ENCODE measurements at regions not wholly inside any gene's neighbourhood (a gene's known extent, or its start where the extent isn't known, plus 50 kb on each side); places are given as distances from the start of the nearest gene placed in this dataset.

DNA sequence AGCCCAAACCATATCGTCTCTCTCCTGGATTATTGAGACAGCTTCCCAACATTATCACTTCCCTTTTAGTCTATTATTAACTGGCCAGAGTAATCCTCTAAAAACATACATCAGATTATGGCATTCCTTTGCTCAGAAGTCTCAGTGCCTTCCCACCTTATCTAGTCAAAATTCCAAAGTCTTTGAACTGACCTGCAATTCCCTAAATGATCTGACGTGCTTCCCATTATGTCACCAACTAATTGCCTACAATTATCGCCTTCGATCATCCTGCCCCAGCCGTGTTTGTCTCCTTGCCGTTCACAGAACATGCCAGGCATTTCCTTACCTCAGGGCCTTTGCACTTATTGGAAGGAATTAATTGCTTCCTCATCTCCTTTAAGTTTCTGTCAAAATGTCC lies 332.4 kb downstream of the IRS1 start:
- H3K27ac ChIP-seq (ENCODE audit: low read depth) = no peak overlapping the region
- H3K27ac Mint-ChIP-seq = no peak overlapping the region
- no peaks in the 10 kb centered on the region for H3K4me1 Mint-ChIP-seq

More for the DNA sequence above, 332.4 kb downstream of the IRS1 start:
- ATAC-seq (no peak), DNase-seq (ENCODE audit: low spot score) (no peak)
- no peaks in the 10 kb centered on the region for H3K27me3 Mint-ChIP-seq (ENCODE audit: insufficient read depth, low read depth, poor library complexity)
- no peak overlapping the region for H3K4me3 ChIP-seq
- H3F3A ChIP-seq (replicated peaks; ENCODE audit: low read depth) = no peaks in the 10 kb centered on the region
- H3K27me3 ChIP-seq (ENCODE audit: insufficient read depth) = no peaks in the 10 kb centered on the region
- no peaks in the 10 kb centered on the region for H3K79me2 ChIP-seq (replicated peaks; ENCODE audit: insufficient read depth)
- no peaks in the 10 kb centered on the region for H3K9me2 ChIP-seq (ENCODE audit: insufficient read depth)
- no peaks in the 10 kb centered on the region for H3K36me3 ChIP-seq (ENCODE audit: insufficient read depth)
- no peak overlapping the region for H3K4me3 Mint-ChIP-seq
- H3K9me3 Mint-ChIP-seq = no peaks in the 10 kb centered on the region
- H3K4me1 ChIP-seq (ENCODE audit: insufficient read depth) = no peaks in the 10 kb centered on the region
- no peak for TF ChIP-seq STAT1 (IDR thresholded peaks at IDR 0.05; ENCODE audit: unreplicated experiment)
- TF ChIP-seq ZNF114 (CRISPR knock-in tag; IDR thresholded peaks at IDR 0.05) = no peak
- TF ChIP-seq EZH2phosphoT487 (IDR thresholded peaks at IDR 0.05; ENCODE audit: unreplicated experiment) = no peak
- TF ChIP-seq ZNF331 (CRISPR knock-in tag; IDR thresholded peaks at IDR 0.05; ENCODE audit: low read depth) = no peak
- no peak for TF ChIP-seq ZNF462 (CRISPR knock-in tag; IDR thresholded peaks at IDR 0.05)
- TF ChIP-seq, protein P1, sequence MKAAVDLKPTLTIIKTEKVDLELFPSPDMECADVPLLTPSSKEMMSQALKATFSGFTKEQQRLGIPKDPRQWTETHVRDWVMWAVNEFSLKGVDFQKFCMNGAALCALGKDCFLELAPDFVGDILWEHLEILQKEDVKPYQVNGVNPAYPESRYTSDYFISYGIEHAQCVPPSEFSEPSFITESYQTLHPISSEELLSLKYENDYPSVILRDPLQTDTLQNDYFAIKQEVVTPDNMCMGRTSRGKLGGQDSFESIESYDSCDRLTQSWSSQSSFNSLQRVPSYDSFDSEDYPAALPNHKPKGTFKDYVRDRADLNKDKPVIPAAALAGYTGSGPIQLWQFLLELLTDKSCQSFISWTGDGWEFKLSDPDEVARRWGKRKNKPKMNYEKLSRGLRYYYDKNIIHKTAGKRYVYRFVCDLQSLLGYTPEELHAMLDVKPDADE (IDR thresholded peaks at IDR 0.05) = no peak
- TF ChIP-seq JUNB (IDR thresholded peaks at IDR 0.05; ENCODE audit: unreplicated experiment) = no peak
- TF ChIP-seq, protein P2, sequence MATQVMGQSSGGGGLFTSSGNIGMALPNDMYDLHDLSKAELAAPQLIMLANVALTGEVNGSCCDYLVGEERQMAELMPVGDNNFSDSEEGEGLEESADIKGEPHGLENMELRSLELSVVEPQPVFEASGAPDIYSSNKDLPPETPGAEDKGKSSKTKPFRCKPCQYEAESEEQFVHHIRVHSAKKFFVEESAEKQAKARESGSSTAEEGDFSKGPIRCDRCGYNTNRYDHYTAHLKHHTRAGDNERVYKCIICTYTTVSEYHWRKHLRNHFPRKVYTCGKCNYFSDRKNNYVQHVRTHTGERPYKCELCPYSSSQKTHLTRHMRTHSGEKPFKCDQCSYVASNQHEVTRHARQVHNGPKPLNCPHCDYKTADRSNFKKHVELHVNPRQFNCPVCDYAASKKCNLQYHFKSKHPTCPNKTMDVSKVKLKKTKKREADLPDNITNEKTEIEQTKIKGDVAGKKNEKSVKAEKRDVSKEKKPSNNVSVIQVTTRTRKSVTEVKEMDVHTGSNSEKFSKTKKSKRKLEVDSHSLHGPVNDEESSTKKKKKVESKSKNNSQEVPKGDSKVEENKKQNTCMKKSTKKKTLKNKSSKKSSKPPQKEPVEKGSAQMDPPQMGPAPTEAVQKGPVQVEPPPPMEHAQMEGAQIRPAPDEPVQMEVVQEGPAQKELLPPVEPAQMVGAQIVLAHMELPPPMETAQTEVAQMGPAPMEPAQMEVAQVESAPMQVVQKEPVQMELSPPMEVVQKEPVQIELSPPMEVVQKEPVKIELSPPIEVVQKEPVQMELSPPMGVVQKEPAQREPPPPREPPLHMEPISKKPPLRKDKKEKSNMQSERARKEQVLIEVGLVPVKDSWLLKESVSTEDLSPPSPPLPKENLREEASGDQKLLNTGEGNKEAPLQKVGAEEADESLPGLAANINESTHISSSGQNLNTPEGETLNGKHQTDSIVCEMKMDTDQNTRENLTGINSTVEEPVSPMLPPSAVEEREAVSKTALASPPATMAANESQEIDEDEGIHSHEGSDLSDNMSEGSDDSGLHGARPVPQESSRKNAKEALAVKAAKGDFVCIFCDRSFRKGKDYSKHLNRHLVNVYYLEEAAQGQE (IDR thresholded peaks at IDR 0.05; ENCODE audit: unreplicated experiment) = no peak
- no peak for TF ChIP-seq CREB1 (CRISPR knock-in tag; IDR thresholded peaks at IDR 0.05; ENCODE audit: low read depth)
- no peak for TF ChIP-seq EZH2 (IDR thresholded peaks at IDR 0.05; ENCODE audit: low read depth, unreplicated experiment)
- H3K36me3 Mint-ChIP-seq (ENCODE audit: low read depth) = no peaks in the 10 kb centered on the region
- H4K20me1 ChIP-seq (replicated peaks; ENCODE audit: insufficient read depth) = no peaks in the 10 kb centered on the region
- no peak overlapping the region for H2AFZ ChIP-seq
- H3K4me2 ChIP-seq = no peak overlapping the region
